ENCODE measurements at regions not wholly inside any gene's neighbourhood (a gene's known extent, or its start where the extent isn't known, plus 50 kb on each side); places are given as distances from the start of the nearest gene placed in this dataset.

- POLR2A ChIA-PET: no interaction called here
- Mint-ChIP-seq H3K4me3 (ENCODE audit: unreplicated experiment) (no peak overlapping the region), H3K9me3 (ENCODE audit: unreplicated experiment) (peaks cover 6% of the 10 kb centered on the region), H3K4me1 (ENCODE audit: low read depth, unreplicated experiment) (no peaks in the 10 kb centered on the region), H3K27me3 (ENCODE audit: insufficient read depth, unreplicated experiment) (peaks cover 11% of the 10 kb centered on the region), H3K36me3 (ENCODE audit: insufficient read depth, unreplicated experiment) (no peaks in the 10 kb centered on the region), H3K27ac (ENCODE audit: unreplicated experiment) (no peak overlapping the region)
- intact Hi-C loops (cut with micrococcal nuclease; ENCODE audit: unreplicated experiment): no loop called here
- DNase-seq: no peak
- Histone ChIP-seq H3K27me3 (replicated peaks; ENCODE audit: control insufficient read depth, insufficient read depth, low read length) (no peaks in the 10 kb centered on the region), H3K4me1 (no peaks in the 10 kb centered on the region), H3K36me3 (ENCODE audit: control insufficient read depth, insufficient read depth, low read length) (no peaks in the 10 kb centered on the region), H3K9me3 (no peaks in the 10 kb centered on the region), H3K4me3 (ENCODE audit: low read depth, low read length) (no peak overlapping the region)
- no TSS peak for BruUV-seq (replicated peaks)
- no peak for TF ChIP-seq CTCF (IDR thresholded peaks at IDR 0.05; ENCODE audit: insufficient read depth in 1 of 2, low read depth in 1 of 2, low read length in 1 of 2, severe bottlenecking in 1 of 2, unreplicated experiment in 1 of 2)
- CTCF ChIA-PET: no interaction called here
Observed at GRCh38 chr7:136070736-136071505, 93.8 kb upstream of the MTPN start.

- TF ChIP-seq CTCF (IDR thresholded peaks at IDR 0.05; ENCODE audit: insufficient read depth in 1 of 2, low read depth in 1 of 2, low read length in 1 of 2, severe bottlenecking in 1 of 2, unreplicated experiment in 1 of 2): no peak
- POLR2A ChIA-PET: no interaction called here
- no TSS peak for BruUV-seq (replicated peaks)
Observed at GRCh38 chr7:136069840-136070529, 92.8 kb upstream of the MTPN start.

GRCh38 chr7:136067277-136067676, 90.1 kb upstream of the MTPN start:
- H3K36me3 ChIP-seq (ENCODE audit: control insufficient read depth, insufficient read depth, low read length): no peaks in the 10 kb centered on the region
- ChIA-PET CTCF (no interaction called here), POLR2A (no interaction called here)
- no peaks in the 10 kb centered on the region for H3K9me3 ChIP-seq
- H3K4me3 ChIP-seq (ENCODE audit: low read depth, low read length): no peak overlapping the region
- DNase-seq: no peak
- Mint-ChIP-seq H3K36me3 (ENCODE audit: insufficient read depth, unreplicated experiment) (no peaks in the 10 kb centered on the region), H3K4me3 (ENCODE audit: unreplicated experiment) (no peak overlapping the region), H3K4me1 (ENCODE audit: low read depth, unreplicated experiment) (no peaks in the 10 kb centered on the region), H3K9me3 (ENCODE audit: unreplicated experiment) (peaks cover 9% of the 10 kb centered on the region), H3K27ac (ENCODE audit: unreplicated experiment) (no peak overlapping the region), H3K27me3 (ENCODE audit: insufficient read depth, unreplicated experiment) (peaks cover 8% of the 10 kb centered on the region)
- no peak for TF ChIP-seq CTCF (IDR thresholded peaks at IDR 0.05; ENCODE audit: insufficient read depth in 1 of 2, low read depth in 1 of 2, low read length in 1 of 2, severe bottlenecking in 1 of 2, unreplicated experiment in 1 of 2)
- intact Hi-C loops (cut with micrococcal nuclease; ENCODE audit: unreplicated experiment): no loop called here
- H3K4me1 ChIP-seq: no peaks in the 10 kb centered on the region
- no TSS peak for BruUV-seq (replicated peaks)
- H3K27me3 ChIP-seq (replicated peaks; ENCODE audit: control insufficient read depth, insufficient read depth, low read length): no peaks in the 10 kb centered on the region

More at GRCh38 chr7:136069840-136070529, 92.8 kb upstream of the MTPN start:
- peaks cover 11% of the 10 kb centered on the region for H3K27me3 Mint-ChIP-seq (ENCODE audit: insufficient read depth, unreplicated experiment)
- H3K4me1 ChIP-seq: no peaks in the 10 kb centered on the region
- H3K4me3 Mint-ChIP-seq (ENCODE audit: unreplicated experiment): no peak overlapping the region
- intact Hi-C loops (cut with micrococcal nuclease; ENCODE audit: unreplicated experiment): no loop called here
- H3K4me3 ChIP-seq (ENCODE audit: low read depth, low read length): no peak overlapping the region
- H3K36me3 Mint-ChIP-seq (ENCODE audit: insufficient read depth, unreplicated experiment): no peaks in the 10 kb centered on the region
- DNase-seq: no peak
- H3K4me1 Mint-ChIP-seq (ENCODE audit: low read depth, unreplicated experiment): no peaks in the 10 kb centered on the region
- peaks cover 9% of the 10 kb centered on the region for H3K9me3 Mint-ChIP-seq (ENCODE audit: unreplicated experiment)
- no peaks in the 10 kb centered on the region for H3K36me3 ChIP-seq (ENCODE audit: control insufficient read depth, insufficient read depth, low read length)
- no peaks in the 10 kb centered on the region for H3K9me3 ChIP-seq
- no peaks in the 10 kb centered on the region for H3K27me3 ChIP-seq (replicated peaks; ENCODE audit: control insufficient read depth, insufficient read depth, low read length)
- no peak overlapping the region for H3K27ac Mint-ChIP-seq (ENCODE audit: unreplicated experiment)
- CTCF ChIA-PET: no interaction called here
